ENCODE measurements at regions not wholly inside any gene's neighbourhood (a gene's known extent, or its start where the extent isn't known, plus 50 kb on each side); places are given as distances from the start of the nearest gene placed in this dataset.
"Not testable (repeated sequence)": the region's sequence is repeated elsewhere in the genome, so short reads cannot be mapped to it uniquely, and the experiment has no call there.

DNA sequence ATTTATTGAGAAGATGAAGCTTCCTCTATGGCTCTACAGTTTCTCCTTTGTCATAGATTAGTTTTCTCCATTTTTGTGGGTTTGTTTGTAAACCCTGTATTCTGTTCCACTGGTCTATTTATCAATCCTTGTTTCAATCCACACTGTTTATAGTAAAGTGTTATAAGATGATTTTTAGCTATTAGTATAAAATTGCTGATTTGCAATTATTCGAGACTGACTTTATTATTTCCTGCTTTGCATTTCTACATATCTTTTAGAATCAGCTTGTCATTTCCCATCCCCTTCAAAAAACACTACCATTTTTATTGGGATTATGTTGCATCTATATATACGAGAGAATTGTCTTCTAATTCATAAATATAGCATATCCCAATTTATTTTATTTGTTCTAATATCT is 325.9 kb upstream of the EPHA7 start:
- no peak for DNase-seq

DNA sequence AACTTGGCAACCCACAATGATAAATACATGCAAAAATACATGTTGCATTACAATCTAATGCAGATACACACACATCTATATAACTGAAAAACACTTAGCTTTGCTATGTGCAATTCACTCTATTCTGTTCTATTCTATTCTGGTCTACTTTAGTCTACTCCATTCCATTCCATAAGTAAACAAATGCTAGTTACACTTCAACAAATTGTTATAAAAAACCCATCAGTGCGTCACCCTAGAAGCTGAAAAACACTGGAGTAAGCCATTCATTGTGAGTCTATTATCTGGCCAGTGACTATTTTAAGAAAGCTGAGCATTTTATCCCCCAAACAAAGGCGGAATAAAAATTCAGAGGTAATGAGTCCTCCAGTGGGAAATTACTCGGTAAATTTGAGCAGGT is 315.7 kb upstream of the EPHA7 start:
- no peak for DNase-seq

DNA sequence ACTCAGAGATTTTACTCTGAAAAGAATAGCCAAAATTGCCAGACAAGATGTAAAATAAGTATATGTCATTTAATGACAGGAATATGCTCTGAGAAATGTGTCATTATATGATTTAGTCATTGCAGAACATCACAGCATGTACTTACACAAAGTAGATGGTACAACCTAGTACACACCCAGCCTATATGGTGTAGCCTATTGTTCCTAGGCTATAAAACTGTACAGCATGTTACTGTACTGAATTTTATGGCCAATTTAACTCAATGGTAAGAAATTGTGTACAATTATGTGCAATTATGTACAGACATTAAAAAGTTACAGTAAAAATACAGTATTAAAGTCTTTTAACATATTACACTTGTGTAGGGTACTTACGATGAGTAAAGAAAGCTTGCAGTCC is 311.9 kb upstream of the EPHA7 start:
- no peak for DNase-seq

DNA sequence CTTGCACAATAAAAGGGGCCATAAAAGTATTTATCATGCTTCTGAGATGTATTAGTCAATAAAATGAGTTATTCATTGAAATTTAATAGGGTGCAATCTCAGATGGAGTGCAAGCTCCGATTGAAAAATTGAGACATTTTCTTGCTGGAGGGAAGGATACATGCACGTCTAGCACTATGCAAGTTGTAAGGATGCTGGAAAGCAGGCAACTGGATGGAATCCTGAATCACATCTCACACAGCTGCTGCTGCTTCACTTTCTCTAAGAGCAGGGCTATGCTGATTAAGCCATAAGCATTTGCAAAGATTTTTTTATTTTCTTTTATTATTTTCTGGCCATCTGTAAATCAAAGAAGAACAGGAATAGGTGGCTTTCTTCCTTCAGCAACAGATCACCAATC is 308.8 kb upstream of the EPHA7 start:
- no peak for DNase-seq

DNA sequence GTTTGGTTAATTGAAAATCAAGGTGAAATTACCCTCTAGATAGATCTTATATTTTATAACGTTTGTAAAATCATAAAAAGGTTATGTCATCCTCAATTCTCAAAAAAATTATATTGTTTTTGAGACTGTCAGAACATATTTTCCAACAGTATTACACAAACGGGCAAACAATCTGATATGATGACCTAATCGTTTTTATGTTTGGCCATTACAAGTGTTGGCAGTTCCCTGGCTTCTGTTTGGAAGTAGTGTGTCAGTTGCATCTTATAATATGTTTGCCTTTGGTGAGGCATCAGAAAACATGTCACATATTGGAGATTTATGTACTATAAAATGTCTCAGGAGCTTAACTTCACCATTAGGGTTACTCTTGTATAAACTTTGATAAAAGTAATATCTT is 308.1 kb upstream of the EPHA7 start:
- no peak for DNase-seq

DNA sequence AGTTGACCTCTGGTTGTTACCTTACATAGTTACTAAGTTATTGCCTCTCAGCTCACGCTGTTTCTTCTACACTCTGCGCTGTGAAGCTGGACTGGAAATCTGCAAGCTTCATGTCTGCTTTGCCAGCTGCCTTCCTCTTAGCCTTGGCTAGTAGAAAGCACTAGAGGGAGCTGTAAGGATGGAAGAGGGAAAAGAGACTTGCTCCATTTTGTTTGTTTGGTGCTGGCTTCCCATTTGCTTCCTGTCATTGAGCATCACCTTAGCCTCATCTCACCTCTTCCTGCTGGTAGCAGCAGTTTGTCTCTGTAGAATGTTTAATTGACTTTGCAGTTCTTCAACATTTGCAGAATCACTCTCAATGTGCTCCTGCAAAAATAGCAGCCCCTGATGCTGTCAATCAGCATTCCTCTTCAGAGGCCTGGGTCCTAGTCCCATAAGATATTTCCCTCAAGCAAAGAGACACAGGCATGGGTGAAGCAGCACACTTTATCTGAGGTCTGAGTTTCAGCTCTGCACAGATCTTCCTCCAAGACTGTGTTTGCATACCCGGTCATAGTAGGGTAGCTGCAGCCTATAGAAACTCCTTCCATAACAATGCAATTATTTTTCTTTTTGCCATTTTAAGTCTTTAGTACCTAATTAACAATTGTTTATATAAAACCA is 302.2 kb upstream of the EPHA7 start:
- peak; percentile 7 for DNase-seq

DNA sequence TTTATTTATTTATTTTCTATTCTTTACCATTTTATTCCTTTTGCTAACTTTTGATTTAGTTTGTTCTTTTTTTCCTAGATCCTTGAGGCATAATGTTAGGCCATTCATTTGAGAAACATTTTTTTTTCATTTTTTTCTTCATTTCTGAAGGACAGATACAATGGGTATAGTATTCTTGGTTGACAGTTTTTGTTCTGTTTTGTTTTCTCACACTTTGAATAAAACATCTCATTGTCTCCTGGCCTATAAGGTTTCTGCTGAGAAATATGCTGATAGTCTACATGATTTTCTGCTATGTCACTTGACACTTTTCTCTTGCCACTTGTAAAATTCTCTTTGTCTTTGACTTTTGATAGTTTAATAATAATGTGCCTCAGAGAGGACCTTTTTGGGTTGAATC is 294.6 kb upstream of the EPHA7 start:
- no peak for DNase-seq

DNA sequence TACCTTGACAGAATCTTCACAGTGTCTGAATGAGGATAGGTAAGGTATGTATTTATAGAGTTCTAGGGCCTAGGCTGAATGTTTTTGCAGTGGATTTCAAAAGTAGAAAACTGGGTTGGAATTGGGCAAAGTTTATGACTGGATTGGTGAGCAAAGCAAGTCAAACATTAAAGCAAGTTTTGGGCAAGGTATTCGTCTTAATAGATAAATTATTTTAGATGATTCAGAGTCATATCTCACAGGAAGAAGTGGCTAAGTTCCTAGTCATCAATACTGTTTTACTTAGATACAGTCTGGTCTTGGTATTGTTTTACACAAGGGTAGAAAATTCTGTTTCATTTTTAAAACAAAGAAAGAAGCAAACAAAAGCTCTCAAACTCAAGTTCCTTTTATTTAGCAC is 284.1 kb upstream of the EPHA7 start:
- DNase-seq: no peak

DNA sequence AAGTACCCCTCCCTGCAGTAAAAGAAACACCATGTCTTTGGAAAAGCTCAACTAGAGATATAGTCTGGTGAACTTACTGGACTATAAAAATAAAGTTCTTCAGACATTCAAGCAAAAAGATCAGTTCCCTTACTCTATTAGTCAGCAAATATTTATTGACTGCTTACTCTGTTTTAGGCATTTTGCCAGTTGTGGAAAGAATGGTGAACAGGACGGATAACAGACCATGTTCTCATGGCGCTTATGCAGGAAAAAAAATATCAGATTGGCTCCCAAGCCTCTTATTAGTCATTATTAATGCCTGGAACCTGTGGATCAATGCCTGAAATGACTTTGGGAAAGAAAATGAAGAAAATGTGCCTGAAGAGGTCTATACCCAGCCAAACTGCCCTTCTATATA is 282.2 kb upstream of the EPHA7 start:
- no peak for DNase-seq

DNA sequence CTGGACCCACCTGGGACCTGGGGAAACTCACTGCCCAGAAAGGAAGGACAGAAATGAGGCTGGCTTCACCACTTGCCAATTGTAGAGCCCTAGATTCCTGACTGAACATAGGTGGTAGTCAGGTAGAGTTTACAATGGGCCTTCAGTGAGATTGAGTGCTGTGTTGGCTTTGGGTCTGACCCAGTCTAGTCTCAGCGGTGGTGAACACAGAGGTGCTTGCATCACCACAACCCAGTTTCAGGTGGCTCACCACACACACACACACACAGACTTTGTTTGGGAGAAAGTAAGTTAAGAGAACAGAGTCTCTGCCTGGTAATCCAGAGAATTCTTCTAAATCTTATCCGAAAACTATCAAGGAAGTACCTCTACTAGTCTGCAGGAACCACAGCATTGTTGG is 266.1 kb upstream of the EPHA7 start:
- no peak for DNase-seq

DNA sequence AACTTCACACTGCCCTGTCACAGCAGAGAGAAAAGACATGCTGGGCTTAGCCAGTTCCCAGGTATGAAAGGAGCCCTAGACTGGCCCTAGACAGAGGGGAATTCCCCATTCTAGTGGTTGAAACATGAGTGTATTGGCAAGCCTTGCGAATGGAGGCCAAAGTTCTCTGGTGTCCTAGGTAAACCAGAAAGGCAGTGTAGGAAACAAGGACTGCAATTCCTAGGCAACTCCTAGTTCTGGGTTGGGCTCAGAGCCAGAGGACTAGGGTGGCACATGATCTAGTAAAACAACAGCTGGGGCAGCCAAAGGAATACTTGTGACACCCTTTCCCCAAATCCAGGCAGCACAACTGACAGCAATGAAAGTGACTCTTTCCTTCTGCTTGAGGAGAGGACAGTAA is 265.0 kb upstream of the EPHA7 start:
- DNase-seq: no peak

DNA sequence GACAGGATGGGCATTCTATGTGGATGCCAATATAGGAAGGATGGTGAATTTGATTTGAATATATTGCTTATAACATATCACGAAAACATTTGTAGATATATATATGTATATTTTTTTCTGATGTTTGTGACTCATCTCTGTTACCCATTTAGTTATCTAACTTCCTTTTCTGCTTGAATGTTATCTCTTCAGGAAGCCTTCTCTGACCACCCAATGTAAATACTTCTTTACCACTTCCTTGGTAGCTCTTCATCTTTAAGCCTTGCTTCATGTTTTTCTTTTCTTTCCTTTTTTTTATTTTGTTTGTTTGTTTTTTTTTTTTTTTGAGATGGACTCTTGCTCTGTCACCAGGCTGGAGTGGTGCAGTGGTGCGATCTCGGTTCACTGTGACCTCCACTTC is 260.5 kb upstream of the EPHA7 start:
- no peak for DNase-seq

DNA sequence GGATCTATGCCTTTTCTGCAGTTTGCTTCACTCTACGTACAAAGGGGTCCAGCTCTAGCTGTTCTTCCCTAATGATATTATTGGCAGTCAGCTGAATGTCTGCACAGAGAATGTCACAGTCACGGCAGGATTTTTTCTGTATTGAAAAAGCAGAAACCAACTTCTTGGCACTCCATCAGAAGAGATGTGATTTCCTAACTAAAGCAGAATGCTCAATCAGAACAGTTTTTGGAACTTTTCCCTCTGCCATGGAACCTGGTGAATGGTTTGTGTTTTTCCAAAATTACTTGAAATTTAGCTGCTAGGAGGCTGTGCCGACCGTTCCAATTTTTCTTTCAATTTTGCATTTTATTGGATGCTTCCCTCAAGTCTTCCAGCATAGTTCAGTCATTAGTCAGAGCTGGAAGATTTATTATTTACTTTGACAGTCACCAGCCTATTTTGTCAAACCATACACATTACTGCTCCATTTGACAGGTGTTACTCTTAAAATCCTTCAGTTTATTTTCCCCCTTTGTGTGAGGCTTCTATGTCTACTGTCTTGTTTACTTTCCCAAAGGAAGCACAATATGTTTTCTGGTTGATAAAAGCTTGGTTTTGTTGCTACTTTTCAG is 259.6 kb upstream of the EPHA7 start:
- no peak for DNase-seq

DNA sequence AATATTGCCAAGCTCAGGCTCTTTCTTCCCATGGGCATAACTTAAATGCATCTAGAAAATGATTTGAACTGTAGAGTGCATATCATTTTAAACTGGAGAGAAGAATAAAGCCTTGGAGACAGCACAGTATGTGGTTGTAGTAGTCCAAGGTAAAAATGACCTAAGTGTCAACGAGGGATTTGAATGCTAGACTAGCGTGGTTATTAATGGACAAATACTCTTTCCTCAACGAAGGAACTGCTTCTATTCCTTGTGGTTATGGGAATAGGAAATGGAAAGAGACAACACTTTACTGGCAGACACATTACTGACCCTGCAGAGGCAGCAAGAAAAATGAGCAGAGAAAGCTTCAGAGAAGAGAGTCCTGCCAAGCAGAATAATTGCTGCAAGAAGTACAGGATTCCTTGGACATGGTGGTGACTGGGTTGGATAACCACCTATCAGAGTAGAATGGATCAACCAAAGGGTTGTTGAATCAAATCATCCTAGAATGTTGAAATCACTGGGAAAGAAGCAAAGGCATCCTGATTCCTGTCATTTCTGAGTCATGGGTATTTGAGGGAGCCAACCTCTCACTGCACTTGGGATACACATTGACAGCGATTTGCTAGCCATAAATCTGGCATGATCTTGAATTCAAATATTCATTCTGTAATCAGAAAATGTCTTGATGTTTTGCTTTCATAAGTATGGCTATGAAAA is 258.1 kb upstream of the EPHA7 start:
- DNase-seq: peak; percentile 7

DNA sequence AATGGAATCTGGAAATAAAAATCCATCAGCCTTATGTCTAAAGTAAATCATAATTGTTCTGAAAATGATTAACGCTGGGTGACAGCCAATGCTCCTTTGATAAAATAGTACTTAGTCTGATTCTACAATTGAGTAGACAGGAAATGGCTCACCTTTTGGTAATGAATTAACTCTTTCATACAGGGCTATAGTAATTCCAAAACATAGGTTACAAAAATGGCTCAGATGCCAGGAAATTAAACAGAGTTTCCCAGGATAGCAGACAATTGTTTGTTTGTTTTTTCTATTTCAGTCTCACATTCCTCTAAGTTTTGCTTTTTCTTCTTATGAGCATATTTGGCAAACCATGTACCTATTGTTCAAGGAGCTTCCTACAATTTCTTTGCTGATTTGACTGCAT is 257.2 kb upstream of the EPHA7 start:
- no peak for DNase-seq

DNA sequence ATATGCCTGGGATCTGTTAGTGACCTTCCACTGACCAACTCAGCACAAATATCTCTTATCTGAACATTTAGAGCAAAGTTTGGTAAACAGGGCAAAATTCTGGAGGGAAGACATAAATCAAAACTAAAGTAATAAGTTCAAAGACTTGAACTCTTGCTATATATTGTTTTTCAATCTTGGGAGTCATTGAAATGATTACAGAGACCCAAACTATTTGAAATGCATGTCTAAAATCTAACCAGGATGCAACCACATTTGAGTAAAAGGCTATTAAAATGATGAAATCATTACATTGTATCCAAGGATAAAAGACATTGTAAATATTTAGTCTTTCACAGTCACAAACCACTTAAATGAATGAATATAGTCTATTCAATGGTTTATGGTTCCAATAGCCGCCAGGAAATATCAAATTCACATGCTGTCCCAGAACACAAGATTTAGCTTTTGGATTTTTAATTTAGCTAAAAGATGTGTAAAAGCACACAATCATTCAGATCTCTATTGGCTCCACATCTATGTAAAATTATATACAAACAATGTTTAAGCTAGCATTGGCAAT is 256.6 kb upstream of the EPHA7 start:
- DNase-seq: no peak

DNA sequence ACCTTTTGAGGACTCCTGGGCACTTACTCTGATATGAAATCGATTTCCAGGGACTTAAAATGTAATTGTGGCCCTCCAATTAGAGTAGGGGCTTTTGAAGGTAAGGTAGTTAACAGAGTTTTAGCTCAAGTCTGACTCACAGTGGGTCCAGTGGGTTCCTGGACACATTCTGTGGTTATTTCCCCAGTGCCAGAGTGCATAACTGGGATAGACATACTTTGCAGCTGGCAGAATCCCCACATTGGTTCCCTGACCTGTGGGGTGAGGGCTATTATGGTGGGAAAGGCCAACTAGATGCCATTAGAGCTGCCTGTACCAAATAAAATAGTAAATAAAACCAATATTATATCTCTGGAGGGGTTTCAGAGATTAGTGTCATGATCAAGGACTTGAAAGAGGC is 243.8 kb upstream of the EPHA7 start:
- no peak for DNase-seq

DNA sequence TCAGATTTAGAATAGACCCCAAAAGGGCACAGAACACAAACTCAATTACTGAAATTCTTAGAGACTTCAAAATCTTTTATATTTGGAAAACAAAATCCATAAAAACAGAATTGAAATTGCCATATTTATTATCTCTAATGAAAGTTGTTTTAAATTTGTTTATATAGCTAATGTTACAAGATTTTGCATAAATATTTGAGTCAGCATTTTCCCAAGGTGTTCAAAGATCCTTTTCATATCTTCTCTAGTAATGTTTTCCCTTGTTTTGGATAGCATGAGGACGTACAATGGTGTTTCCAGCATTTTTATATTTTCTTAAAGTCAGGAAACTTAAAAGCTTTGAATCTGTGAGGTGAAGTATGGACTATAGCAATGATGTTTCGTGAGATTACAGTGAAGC is 235.2 kb upstream of the EPHA7 start:
- DNase-seq: no peak

DNA sequence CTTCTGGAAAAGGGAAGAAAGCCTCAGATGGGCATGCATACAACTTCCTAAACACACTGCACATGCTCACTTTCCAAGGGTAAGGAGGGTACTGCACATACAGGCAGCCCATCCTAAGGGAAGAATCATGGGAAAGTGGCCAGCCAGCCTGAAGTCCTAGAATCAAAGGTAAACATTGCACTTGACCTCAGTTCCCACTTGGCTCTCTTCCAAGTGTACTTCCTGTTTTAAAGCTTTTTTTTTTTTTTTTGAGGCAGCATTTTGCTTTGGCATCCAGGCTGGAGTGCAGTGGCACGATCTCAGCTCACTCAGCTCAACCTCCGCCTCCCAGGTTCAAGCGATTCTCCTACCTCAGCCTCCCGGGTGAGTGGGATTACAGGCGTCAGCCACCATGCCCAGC is 225.3 kb upstream of the EPHA7 start:
- no peak for DNase-seq

DNA sequence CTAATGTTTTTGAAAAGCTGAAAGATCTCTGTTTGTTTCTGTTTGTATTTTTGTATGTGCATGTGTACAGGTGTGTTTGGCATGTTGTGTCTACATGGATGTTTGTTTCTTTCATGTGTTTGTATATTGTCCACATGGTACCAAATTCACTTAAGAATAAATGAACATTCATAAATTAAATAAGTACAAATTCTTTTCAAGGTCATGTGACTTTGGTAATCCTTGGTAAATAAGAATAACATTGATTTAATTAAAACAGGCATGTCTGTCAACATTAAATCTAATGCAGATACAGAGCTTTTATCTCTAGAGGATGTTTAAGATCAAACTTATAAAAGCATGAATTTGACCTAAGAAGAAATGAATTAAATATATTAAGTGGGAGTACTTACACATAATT is 219.8 kb upstream of the EPHA7 start:
- no peak for DNase-seq

DNA sequence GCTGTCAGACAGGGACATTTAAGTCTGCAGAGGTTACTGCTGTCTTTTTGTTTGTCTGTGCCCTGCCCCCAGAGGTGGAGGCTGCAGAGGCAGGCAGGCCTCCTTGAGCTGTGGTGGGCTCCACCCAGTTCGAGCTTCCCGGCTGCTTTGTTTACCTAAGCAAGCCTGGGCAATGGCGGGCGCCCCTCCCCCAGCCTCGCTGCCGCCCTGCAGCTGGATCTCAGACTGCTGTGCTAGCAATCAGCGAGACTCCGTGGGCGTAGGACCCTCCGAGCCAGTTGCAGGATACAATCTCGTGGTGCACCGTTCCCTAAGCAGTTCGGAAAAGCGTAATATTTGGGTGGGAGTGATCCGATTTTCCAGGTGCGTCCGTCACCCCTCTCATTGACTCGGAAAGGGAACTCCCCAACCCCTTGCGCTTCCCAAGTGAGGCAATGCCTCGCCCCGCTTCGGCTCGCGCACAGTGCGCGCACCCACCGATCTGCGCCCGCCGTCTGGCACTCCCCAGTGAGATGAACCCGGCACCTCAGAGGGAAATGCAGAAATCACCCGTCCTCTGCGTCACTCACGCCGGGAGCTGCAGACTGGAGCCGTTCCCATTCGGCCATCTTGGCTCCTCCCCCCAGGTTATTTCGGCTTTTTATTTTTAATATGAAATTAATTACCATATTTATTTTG is 217.8 kb upstream of the EPHA7 start:
- not testable (repeated sequence) for DNase-seq

DNA sequence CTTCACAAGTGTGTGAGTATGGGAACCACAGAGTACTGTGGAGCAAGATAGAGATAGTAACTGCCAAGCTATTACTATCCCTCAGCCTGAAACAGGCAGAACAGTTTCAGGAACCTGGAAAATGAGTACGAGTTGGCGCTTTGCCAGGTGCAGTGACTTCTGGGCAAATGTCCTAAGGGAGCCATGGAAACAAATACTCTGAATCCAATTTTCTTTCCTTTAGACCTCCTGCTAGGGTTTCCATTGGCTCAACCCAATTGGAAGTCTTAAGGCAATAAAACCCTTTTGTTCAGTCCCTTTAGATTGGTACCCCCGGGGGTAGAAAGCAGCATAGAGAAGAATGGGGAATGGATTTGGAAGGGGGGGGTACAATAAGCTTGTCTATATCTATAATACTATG is 205.0 kb upstream of the EPHA7 start:
- DNase-seq: no peak

DNA sequence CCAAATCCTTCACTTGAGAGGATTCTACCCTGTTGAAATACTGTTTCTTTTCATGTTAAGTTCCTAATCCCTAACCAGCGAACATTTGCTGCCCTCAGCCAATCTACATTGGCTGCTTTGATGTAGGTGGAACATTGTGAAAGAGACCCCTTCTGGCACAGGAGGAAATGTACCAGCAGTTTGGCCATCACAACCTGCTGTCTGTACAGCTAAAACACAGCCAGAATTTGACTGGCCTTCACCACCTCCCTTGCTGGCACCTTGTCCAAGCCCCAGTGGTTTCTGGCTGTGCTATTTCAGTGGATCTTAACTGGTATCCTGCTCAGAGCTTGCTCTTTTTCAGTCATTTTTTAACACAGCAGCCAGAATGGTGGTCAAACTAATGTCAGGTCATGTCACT is 202.1 kb upstream of the EPHA7 start:
- DNase-seq: no peak

DNA sequence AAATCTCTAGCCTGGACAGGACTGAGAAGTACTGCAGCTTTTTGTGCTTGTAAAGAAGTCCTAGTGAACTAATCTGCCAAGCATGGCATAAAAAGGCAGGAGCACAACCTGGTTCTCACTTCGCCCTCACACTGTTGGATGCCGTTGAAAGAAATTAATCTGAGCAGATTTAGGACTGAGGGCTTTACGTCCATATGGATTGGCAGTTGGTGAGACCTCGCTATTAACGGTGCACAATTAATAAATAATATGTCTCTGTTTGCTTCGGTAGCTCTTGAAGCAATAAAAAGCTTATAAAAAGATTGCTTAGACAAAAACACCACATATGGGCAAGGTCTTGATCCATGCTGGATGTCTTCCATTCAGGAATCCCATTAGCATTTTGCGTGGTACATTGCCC is 185.6 kb upstream of the EPHA7 start:
- no peak for DNase-seq

Data from fibroblast of skin of right quadriceps (primary cell).